HG02610 (cell line): ENCODE measurements at regions not wholly inside any gene's neighbourhood (a gene's known extent, or its start where the extent isn't known, plus 50 kb on each side); places are given as distances from the start of the nearest gene placed in this dataset.

Source experiments
- ATAC-seq: cut with Tn5 transposase; IDR thresholded peaks from one replicate; pipeline ENCODE4 v1.9.1; 2021; ENCODE audit warnings: mild to moderate bottlenecking, moderate library complexity; ENCODE audit not compliant: unreplicated experiment

- no peak for ATAC-seq
Observed at GRCh38 chr6:92648364-92649086, 770.8 kb downstream of the EPHA7 start.

GRCh38 chr6:92647630-92648029 is 771.7 kb downstream of the EPHA7 start:
- ATAC-seq, result no peak

- peak; percentile 62 for ATAC-seq
Observed at GRCh38 chr6:92644104-92644791, 775.1 kb downstream of the EPHA7 start.

DNA sequence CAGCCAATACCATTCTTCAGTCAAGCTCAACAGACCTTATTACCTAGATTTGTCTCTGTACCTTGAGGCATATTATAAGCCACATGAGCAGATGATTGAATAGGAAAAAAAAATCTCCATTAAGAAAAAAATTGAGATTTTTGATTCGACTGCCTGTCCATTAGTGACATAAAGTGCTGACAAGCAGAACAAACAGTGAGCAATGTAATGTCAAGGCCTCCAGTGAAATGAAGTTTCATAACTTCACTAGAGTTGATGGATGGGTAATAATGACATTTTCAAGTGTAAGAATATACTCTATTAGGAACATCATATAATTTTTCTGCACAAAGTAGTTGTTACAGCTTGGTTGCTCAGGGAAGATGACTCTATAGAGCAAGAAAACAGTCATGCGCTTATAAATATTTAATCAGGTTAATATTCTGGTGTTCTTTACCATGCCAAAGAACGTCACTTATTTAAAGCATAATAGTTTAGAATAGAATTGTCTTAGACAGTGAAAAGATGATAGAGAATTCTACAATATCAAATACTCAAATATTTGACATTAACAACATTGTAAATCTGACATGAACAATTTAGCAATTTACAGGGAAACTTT is 783.7 kb downstream of the EPHA7 start:
- ATAC-seq, result no peak

- ATAC-seq, result no peak
Observed at GRCh38 chr6:92634561-92634960, 784.8 kb downstream of the EPHA7 start.

GRCh38 chr6:92623431-92623830 is 795.9 kb downstream of the EPHA7 start:
- ATAC-seq, result no peak

DNA sequence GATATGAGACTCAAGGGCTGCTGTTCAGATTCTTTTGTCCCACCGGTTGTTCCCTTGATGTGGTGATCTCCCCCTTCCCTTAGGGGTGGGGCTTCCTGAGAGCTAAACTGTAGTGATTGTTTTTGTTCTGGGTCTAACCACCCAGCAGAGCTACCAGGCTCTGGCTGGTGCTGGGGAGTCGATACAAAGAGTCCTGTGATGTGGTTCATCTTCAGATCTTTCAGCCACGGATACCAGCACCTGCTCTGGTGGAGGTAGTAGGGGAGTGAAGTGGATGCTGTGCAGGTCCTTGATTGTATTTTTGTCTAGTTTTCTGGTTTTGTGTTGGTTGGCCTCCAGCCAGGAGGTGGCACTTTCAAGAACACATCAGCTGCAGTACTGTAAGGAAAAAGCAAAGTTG is 801.6 kb downstream of the EPHA7 start:
- ATAC-seq, result no peak

- ATAC-seq, result no peak
Observed at GRCh38 chr6:92608751-92609150, 810.6 kb downstream of the EPHA7 start.

DNA sequence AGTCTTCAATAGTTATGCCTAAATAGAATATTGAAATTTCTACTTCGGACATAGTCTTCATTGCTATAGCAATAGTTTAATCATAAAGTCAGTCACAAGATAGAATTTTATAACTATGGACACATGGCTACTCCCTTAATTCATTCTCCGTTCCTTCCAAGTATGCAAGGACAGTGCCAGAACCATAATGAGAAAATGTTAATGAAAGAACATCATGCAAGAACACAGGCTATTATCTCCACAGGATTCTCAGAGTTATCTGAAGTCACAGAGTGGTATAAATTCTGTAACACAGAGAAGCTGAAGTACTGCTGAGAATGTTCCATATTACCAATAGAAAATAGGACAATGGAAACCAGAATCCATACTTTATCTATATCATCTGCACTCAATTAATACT is 826.2 kb downstream of the EPHA7 start:
- no peak for ATAC-seq

GRCh38 chr6:92589996-92590395 is 829.4 kb downstream of the EPHA7 start:
- ATAC-seq, result no peak

GRCh38 chr6:92588148-92588547 is 831.2 kb downstream of the EPHA7 start:
- ATAC-seq, result no peak

DNA sequence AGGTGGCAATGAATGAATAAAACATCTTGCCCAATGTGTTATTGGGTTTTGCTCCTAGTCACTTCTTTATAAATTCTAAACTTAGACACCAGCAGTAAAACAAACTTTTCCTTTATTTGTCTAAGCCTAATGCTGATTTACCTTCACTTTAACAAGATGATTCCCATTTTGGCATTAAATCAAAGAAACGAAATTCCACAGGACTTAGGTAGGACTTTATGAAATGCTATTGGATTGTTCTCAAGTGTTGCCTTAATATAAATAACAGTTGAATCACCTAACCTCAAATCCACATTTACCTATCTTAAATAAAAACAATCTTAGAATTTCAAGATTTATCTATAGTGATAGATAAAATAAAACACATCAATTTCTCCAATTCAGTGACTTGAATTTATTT is 831.8 kb downstream of the EPHA7 start:
- ATAC-seq, result no peak

GRCh38 chr6:92586236-92586977 is 833.0 kb downstream of the EPHA7 start:
- ATAC-seq, result no peak

- ATAC-seq, result no peak
Observed at GRCh38 chr6:92582211-92582610, 837.1 kb downstream of the EPHA7 start.

DNA sequence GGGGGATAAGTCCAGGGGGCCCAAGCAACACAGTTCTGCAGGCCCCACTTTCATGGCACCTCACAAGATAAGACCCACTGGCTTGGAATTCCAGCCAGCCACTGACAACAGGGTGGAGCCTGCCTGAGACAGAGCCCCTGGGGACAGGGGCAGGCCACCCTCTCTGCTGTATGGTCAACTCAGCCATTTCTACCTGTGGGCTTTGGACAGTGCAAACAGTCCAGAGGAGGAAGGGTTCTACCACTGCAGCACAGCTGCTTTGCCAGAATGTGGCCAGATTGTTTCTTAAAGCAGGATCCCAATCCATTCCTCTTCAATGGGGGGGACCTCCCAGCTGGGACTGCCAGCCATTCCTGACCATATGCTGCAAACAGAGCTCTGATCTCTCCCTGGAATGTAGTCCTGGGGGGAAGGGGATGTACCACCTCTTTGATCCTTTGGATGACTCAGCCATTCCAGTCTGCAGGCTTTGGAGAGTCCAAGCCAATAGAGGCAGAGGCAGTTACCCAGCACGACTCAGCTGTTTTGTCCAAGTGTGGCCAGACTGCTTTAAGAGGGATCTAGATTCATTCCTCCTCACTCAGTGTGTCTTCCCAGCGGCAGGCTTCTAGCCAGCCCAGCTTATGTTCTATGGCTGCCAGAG is 842.2 kb downstream of the EPHA7 start:
- no peak for ATAC-seq

- no peak for ATAC-seq
Observed at GRCh38 chr6:92568541-92568940, 850.8 kb downstream of the EPHA7 start.

DNA sequence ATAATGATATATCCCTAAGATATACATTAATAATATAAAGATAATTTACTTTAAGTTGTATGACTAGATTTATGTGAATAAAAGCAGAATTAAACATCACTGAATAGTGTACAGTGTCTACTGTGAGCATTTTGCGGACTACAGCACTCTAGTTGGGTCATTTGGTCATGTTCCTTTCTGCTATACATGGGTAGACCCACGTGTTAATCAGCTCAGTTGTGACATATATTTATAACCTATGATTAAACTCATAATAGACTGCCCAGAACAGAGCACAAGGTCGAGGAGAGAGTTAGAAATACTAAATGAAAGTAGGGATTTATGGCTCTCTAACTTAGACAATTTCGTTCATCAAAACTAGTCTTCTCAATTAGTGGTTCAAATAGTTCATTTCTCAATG is 852.7 kb downstream of the EPHA7 start:
- no peak for ATAC-seq

DNA sequence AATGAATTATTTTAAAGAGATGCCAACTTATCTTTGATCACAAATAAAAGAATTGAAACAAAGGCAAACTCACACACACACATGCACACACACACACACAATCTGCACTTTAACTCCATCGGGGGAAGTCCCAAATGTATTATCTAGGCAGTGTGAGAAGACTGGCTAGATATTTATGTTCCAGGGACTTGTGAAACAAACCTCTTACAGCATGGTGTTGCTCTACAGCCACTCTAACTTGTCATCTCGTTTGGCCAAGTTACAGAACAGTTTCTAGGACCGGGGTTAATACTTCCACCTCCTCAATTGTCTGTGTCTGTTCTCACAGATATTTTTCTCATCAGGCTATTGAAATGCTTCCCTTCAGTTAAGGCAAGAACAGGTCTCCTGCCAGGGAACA is 855.0 kb downstream of the EPHA7 start:
- no peak for ATAC-seq

DNA sequence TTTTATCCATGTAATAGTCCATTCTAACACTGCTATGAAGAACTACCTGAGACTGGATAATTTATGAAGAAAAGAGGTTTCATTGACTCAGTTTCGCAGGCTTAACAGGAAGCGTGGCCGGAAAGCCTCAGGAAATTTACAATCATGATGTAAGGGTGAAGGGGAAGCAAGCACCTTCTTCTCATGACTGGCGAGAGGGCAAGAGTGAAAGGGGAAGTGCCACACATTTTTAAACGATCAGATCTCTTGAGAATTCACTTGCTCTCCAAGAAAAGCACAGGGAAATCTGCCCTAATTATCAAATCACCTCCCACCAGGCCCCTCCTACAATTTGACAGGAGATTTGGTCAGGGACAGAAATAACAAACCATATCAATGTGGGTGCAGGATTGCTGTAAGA is 859.7 kb downstream of the EPHA7 start:
- no peak for ATAC-seq

- ATAC-seq, result no peak
Observed at GRCh38 chr6:92559003-92559402, 860.4 kb downstream of the EPHA7 start.

DNA sequence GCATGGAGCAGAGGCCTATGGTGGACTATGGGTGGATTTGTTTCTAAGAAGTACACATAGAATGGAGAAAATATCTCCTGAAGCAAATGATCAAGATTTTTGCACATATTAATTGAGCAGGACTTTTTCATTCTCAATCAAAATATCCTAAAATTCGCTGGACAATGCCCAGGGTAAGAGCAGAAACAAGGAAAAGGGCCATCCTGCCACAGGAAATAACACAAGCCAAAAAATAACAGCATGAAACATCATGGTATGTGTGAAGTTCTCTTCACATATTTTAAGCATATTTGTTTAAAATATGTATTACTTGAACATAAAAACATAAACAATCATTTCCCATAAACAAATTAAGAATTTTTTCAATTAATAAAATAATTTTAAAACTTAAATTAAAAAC is 868.9 kb downstream of the EPHA7 start:
- no peak for ATAC-seq
